GM21367 (cell line): ENCODE measurements at regions not wholly inside any gene's neighbourhood (a gene's known extent, or its start where the extent isn't known, plus 50 kb on each side); places are given as distances from the start of the nearest gene placed in this dataset.
"Not testable (repeated sequence)": the region's sequence is repeated elsewhere in the genome, so short reads cannot be mapped to it uniquely, and the experiment has no call there.

Experiments
- ATAC-seq: cut with Tn5 transposase; IDR thresholded peaks from one replicate; pipeline ENCODE4 v1.9.1; 2021; ENCODE audit not compliant: unreplicated experiment

DNA sequence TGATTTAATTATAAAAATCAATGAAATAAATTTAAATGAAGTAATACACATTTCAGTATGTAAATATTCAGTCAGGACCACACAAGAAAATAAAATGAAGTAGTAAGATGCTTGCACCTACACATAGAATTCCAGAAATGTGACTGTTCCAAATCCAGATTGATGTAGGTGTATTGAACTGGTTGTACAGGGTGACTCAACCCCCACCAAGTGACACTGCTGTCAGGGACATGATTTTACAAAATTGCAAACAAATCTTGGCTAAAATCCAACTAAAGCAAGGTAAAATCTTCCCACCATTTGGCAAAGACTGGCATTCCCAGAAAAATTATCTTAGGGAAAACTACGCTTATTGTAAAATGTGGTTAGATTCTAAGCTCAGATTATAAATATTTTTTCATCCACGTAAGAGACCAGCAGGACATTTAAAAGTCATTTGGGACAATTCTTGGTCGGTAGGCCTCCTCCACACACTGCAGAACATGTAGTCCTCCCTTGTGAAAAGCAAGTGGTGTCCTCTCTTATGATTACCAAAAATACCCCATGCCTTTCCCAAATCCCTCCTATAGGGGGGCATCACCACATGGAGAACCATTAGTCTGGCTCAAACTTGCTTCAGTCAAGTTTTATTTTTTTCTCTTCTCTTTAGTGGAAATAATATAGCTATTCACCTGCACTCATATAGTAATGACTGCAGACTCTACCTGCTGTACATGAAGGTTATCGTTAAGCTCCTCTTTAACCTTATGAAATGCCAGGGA is 287.1 kb upstream of the SMIM30 start:
- ATAC-seq = no peak

DNA sequence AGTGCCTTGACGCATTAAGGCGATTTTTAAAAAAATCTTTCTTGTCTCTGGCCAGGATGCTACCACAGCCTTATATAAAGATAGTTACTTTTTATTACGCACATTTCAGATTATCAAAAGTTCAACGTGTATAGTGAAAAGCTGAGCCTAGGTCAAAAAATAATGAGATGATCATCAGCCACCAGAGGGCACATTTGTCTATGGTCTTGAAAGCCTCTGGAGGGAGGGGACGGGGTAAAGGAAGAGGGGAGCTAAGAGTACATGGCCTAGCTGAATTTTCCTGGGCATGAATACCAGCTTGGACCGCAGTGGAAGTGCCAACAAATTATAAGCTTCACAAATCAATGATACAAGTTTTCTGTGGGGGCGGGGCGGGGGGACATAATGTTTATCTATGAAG is 285.9 kb upstream of the SMIM30 start:
- ATAC-seq = no peak

DNA sequence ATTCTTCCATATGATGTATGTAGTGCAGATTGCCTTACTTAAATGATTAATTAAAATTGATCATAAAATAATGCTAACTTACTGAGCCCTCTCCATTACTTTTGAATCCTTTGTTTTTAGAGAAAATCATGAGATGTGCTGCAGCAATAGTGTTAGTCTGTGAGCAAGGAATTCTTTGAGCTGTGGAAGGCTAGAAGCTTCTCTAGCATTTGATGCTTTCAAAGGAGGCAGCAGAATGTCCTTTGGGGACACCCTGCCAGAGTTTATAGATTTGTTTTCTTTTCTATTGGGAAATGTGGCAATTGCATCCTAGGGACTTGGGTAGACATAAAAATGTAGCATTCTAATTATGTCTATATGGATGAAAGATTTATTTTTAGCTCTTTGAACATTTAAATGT is 284.1 kb upstream of the SMIM30 start:
- no peak for ATAC-seq

DNA sequence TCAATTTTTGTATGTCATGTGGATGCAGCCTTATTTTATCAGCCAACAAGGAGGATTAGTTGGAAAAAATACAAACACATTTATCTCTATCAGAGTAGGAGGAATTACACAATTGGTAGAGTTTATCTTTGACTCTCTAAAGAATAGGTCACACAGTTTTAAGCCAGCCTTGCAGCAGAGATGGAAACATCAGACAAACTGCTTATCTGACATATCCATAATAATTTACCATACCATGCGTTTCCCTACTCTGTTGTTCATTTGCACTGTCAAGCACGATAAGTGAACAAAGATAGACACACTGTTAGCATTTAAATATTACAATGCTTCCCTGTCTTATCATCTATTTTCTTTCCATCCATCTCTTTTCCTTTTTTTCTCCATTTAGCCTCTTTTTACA is 283.7 kb upstream of the SMIM30 start:
- no peak for ATAC-seq

DNA sequence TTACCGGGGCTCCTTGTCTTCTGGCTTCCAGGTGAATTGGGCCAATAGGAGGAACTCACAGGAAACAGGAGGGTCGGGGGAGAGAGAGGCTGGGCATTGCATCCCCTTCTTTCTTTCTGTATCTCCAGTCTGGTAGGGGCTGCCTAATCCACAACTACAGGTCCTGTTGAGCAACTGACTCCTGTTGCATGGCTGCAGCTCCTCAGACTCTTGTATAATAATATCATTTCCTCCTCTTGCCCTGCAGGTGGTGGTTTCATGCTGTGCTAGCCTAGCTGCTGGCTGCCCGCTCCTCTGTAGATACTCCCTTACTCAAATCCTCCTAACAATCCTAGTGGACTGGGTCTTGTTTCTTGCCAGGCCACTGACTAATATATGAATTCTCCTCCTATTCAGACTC is 276.5 kb upstream of the SMIM30 start:
- no peak for ATAC-seq

DNA sequence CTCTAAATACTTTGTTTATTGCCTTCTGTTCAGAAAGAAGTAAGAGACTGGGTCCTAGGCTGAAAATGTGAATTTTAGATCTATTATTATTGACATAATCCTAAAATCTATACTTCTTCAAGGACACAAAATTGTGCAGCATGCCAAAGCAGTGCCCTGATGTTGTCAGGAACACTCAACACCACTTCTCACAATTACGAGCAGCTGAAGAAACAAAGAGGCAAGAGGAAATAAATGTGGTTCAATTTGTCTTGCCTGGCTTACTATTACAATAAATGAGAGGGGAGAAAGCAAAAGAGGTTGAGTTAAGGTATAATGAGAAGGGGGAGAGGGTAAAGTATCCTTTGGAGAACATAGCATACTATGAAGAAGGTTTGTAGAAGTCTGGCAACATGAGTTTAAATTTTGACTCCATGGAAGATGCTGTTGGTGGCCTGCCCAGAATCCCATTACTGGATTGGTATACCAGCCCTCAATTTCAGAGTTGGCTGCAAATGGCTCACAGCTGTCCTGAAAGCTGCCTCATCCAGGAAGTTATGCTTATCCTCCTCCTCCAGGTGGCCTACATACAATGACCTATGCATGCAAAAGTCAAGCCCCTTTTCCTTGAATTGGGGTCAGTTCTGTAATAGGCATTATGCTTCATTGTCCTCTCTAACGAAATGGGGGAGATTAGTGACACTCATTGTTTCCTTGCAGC is 274.6 kb upstream of the SMIM30 start:
- ATAC-seq = no peak

DNA sequence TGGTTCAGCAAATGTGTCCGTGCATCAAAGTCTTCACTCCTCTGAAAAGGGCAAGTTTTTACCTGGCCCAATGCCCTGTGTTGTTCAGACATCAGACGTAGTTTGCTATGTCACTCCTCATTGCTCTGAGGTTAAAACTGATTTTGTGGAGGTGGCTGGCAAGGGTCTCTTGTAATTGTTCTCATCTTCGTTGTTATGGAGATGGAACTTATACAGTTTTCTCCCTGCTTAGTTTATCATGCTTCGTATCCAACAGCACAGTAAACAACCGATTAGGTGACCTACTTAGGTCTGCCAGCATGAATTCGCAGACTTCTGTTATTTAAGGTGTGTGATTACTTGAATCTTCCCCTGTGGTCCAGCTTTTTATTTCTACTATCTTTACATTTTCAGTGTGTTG is 274.1 kb upstream of the SMIM30 start:
- no peak for ATAC-seq

DNA sequence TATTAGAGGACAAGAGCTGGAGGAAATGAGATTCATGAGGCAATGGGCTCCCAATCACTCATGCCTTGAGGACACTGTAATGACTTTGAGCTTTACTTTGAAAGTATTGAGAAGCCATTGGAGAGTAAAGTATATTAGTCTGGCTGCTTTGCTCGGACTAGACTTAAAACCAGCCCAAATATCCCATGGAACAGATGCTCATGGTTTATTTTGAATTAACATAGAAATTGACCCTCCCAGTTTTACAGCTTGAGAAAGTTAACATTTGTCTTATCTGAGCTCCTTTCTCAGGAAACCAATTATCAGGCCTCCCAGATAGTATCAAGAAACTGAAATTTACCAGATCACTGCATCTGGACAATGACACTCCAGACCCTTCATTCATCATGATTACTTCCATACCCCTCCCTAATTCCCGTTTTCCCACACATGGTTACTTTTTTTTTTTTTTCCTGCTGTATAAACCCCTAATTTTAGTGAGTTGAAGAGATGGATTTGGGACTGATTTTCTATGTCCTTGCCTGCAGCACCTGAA is 270.8 kb upstream of the SMIM30 start:
- no peak for ATAC-seq

DNA sequence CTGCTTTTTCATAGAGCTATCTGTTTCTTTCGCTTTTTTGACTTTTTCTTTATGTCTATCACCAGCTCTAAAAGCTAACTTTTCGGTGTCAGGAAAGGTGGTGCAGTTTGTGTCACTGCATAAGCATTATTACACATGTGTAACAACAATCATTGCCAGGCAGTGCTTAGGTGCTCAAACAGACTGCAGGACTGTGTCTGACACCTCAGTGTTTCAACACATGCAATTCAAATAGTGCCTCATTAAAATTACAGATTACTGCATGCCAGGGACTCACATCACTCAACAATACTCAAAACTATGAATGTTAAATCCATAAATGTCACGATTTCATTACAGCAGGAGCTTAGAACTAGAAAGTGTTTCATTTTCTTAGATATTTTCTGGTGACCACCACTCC is 265.3 kb upstream of the SMIM30 start:
- ATAC-seq = no peak

DNA sequence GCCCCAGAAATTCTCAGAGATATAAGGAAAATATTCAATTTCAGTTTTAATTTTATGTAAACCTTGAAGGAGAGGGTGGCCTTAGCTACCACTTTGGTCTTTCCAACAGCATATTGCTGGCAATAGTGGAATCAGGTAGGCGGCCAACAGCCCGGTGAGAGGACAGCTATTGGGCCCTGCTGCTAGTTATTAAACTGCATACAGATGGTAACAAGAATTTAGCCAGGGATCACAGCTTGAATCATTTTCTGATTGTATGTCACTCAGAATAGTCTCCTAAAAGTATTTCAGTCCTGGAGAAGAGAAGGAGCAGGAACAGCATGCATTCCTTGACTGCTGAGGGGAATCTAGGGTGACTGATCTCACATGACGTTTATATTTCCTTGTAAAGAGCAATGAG is 261.4 kb upstream of the SMIM30 start:
- no peak for ATAC-seq

DNA sequence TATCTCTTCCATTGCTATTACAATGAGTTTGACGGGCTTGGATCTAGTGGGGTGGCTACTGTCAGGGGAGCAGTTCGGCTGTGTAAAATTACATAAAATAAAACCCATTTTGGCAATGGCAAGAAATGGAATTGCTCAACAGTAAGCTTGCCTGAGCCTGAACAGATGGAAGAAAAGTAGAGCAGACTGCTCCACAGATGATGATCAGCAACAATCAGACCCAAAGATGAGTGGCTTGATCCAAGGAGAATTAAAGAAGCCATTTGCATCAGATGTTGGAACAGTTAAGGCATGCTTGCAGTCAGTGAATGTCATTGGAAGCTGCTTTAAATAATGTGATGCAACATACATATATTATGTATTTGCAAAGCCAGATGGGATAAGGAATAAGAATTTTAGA is 256.6 kb upstream of the SMIM30 start:
- no peak for ATAC-seq

DNA sequence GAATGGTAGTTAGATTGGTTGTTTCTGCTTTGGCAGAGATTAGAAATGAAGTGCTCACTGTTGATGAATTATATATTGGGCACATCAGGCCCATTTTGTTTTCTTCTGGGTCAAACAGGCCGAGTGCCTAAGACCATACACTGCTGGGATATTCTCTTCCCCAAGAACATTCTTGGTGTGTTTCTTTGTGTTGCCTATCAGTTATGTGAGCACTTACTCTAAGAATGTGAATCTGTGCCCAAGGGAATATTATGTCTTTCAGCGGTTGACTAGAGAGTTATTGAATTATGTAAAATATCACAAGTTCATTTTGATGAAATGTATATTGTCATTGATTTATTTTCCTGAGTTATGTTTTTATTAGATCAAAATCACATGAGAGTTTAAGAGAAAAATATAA is 255.5 kb upstream of the SMIM30 start:
- ATAC-seq = no peak

DNA sequence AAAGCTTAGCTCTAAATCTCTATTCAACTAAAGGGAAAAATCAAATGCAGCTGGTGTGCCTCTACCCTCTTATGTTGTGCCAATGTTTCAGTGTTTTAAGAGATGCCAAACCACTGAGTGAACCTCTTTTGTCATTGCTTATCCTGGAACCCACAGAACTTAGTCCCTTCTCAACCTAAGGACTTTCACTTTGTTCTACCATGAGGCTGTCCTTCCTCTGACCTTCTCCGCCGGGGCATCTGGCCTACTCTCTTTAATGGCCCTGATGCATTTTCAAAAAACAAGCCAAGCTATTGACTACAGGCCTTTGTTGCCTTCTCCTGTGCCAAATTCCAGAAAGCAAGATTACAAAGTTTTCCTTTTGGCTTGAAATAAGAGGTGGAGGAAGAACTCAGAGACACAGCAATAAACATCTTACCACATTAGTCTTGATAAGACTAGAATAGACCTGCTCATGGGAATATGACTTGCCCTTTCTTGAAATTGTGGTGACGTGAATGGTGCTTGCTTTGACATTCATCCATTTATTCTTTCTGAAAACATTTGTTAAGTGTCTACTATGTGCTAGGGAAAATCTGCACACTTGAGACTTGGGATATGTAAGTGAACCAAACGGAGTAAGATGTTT is 253.2 kb upstream of the SMIM30 start:
- ATAC-seq = no peak

DNA sequence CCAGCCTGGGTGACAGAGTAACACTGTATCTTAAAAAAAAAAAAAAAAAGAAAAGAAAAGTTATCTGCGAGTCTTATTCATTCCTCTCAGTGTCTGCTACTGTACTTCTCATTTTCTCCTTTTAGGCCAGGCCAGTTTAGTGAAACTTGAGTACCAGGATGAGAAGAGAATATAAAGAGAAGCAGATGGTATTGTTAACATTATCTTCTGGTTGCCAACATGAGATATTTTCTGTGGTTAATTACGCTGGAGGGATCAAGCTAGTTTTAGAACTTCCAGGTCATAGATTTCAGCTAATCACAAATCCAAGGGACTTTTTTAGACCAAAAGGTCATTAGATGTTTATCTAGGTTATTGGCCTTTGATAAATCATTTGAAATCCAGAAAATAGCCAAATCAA is 252.6 kb upstream of the SMIM30 start:
- ATAC-seq = no peak

DNA sequence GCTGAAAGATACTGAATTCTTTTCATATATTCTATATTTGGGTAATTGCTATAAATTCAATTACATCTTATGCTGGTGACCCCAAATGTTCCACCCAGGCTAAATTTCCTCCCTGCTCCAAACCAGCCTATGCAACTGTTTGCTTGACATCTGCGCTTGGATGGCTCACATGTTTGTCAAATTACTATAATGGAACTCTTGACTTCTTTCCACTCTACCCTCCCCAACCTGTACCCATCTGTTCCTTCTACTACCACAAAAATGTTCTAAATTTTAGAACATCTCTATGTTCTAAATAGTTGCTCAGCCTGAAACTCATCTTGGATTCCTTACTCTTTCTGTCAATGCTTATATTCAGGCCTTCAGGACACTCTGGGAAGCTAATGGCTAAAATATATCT is 249.9 kb upstream of the SMIM30 start:
- ATAC-seq = no peak

DNA sequence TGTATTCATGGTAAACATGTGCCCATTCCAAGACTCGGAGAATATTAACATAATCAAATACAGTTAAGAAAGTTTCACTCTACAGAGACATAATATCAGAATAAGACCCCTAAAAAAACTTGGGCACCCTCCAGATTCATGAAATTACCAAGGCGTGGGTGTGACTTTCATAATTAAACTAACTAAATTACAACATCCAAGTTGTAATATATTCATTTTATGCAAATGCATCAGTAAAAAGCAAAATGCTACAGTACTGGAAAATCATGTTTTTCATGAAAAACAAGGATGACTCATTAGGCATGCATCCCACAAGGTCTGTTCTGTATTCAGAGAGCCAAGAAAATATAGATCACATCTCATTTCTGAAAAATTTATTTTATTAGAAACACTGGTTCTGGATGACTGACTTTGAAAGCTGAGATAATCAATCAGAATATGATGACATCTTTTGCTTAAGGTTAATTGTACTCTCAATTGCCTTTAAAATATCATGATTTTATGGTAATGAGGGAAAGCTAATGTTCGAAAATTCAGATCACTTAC is 248.8 kb upstream of the SMIM30 start:
- no peak for ATAC-seq

DNA sequence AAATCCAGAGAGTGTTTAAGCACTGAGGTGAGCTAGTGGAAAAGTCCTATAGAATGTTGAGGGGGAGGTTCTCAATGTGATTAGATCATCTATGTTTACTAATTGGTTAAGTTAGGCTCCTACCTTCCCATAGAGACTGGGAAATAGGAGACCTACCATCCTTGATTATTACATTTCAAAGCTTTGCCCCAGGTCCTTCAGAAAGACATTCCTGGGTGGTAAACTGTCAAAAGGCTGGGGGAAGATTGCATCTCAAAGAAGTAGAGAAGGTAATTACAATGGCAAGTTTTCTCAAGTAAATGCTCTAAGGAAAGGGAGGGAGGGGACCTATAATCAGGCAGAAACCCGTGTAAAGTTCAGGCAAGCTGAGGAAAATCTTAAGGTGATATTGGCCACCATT is 247.8 kb upstream of the SMIM30 start:
- no peak for ATAC-seq

DNA sequence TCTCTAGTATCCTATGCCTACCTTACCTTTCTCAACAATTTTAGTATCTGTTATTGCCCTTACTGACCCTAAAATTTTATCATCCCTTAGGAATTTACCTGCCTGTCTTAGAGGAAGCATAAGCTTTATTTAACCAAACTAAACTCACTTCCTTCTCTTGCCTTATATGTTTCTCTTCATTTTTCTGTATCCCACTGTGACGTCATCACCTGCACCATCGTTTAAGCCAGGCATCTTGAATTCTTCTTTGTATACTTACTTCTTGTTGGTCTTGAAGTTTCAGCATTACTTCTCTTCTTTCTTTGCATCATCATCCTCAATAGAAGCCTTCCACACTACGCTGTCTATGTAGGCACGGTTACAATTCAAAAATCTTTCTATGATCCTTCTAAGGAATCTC is 231.0 kb upstream of the SMIM30 start:
- ATAC-seq = no peak

DNA sequence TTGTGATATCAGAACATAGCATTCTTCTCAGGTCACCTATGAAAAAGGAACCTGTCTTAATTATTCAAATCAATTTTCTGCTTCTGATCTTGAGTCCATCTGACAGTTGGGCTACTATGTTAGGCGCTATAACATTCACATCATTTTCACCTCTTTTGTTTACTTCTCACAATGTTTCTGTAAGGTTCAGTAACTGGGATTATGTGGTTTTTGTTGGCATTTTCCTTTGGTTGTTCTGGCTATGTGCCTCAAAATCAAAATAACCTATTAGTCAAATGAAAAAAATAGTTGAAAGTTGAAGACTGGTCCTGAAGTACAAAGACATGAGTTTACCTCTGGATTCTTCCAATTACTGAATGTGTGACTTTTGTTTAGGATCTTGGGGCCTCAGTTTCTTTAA is 221.3 kb upstream of the SMIM30 start:
- ATAC-seq = no peak

DNA sequence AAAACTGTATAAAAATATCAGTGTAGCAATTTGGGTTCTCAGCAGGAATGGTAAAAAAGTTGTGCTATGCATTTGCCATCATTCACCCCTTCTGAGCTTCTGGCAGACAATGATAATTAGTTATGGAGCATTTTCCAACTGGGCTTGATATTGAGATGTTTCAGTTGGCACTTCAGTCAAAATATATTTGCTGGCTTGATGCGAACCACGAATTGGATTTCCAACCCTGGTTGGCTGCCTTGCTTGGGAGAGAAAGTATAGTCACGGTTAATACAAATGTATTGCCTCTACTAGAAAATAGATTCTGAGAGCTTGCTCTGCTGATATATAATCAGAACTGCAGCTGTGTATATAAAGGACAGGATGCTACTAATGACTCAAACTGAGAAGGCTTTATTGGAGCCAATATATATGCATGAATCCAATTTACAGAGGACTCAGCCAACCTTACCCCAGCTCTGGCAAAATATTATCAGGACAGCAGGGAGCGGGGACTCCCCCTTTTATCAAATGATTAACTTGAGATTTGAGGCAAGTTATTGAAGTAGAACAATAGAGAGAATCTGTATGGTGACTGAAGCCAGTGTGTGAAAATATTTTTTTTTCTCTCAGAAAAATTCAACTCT is 219.8 kb upstream of the SMIM30 start:
- ATAC-seq = peak; percentile 57

DNA sequence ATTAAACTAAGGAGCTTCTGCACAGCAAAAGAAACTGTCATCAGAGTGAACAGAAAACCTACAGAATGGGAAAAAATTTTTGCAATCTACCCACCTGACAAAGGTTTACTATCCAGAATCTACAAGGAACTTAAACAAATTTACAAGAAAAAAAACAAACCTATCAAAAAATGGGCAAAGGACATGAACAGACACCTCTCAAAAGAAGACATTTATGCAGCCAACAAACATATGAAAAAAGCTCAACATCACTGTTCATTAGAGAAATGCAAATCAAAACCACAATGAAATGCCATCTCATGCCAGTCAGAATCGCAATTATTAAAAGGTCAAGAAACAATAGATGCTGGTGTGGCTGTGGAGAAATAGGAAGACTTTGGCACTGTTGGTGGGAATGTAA is 218.5 kb upstream of the SMIM30 start:
- not testable (repeated sequence) for ATAC-seq
